CD4-positive, alpha-beta T cell (primary cell): ENCODE measurements at regions not wholly inside any gene's neighbourhood (a gene's known extent, or its start where the extent isn't known, plus 50 kb on each side); places are given as distances from the start of the nearest gene placed in this dataset.

ENCODE experiments used
- ATAC-seq: fragments of 200-7000 bp; cut with Tn5 transposase; one replicate; pipeline ENCODE4 v1.10.0; 2022; ENCODE audit warnings: mild to moderate bottlenecking; ENCODE audit not compliant: poor library complexity
- CTCF ChIA-PET: fragments of 350-600 bp; sonication (Branson Sonifier 250); formaldehyde crosslinking; loops from one replicate; lab custom pipeline; 2021; ENCODE audit warnings: antibody characterized with exemption, inconsistent platforms; lab: Charles Lee
- POLR2A ChIA-PET: fragments of 350-600 bp; sonication (Branson Sonifier 250); formaldehyde crosslinking; loops from one replicate; lab custom pipeline; 2021; ENCODE audit warnings: antibody characterized with exemption, inconsistent platforms; lab: Charles Lee
- DNase-seq, 14 experiments: peaks; one replicate each; pipeline ENCODE4 v3.0.0-alpha.2; 2013 to 2020; ENCODE audit warnings: mixed read lengths in 2 of 14
- H3K27ac ChIP-seq, 2 donors: one replicate each; pipeline versions ENCODE4 v1.5.1 to v1.7.0; 2013; ENCODE audit warnings: low read length in 2 of 2, low read depth in 1 of 2, mild to moderate bottlenecking in 1 of 2
- H3K27me3 ChIP-seq, 2 experiments: 1 replicate in 1 of 2; 2 replicates in 1 of 2; pipeline versions ENCODE4 v1.6.1 to v1.7.0; 2013; ENCODE audit warnings: low read length in 2 of 2, control low read depth in 1 of 2, mild to moderate bottlenecking in 1 of 2, moderate library complexity in 1 of 2; ENCODE audit not compliant: insufficient read depth in 2 of 2, control insufficient read depth in 1 of 2
- H3K36me3 ChIP-seq: one replicate; pipeline ENCODE4 v1.6.1; 2013; ENCODE audit warnings: low read length, control low read depth; ENCODE audit not compliant: insufficient read depth
- H3K4me1 ChIP-seq: one replicate; pipeline ENCODE4 v1.6.1; 2013; ENCODE audit warnings: low read length, control low read depth; ENCODE audit not compliant: insufficient read depth
- H3K4me3 ChIP-seq: one replicate; pipeline ENCODE4 v1.5.1; 2013; ENCODE audit warnings: mild to moderate bottlenecking, low read length, moderate library complexity
- H3K9me3 ChIP-seq, 2 experiments: 1 replicate in 1 of 2; 2 replicates in 1 of 2; pipeline versions ENCODE4 v1.6.1 to v1.7.0; 2013; ENCODE audit warnings: low read length in 2 of 2, mild to moderate bottlenecking in 2 of 2, control low read depth in 1 of 2, moderate library complexity in 1 of 2; ENCODE audit not compliant: control insufficient read depth in 1 of 2, insufficient read depth in 1 of 2
- H3K27ac Mint-ChIP-seq: one replicate; pipeline ENCODE4 v1.8.0; 2020; ENCODE audit warnings: mixed read lengths
- H3K27me3 Mint-ChIP-seq: one replicate; pipeline ENCODE4 v1.8.0; 2021; ENCODE audit warnings: mixed read lengths
- H3K36me3 Mint-ChIP-seq: one replicate; pipeline ENCODE4 v1.8.0; 2021; ENCODE audit warnings: low read depth, mixed read lengths
- H3K4me1 Mint-ChIP-seq: one replicate; pipeline ENCODE4 v1.8.0; 2021; ENCODE audit warnings: low read depth, mixed read lengths
- H3K4me3 Mint-ChIP-seq: one replicate; pipeline ENCODE4 v1.8.0; 2020; ENCODE audit warnings: mild to moderate bottlenecking, mixed read lengths
- H3K9me3 Mint-ChIP-seq: one replicate; pipeline ENCODE4 v1.8.0; 2020; ENCODE audit warnings: mixed read lengths
- CTCF ChIP-seq: fragments of 200-600 bp; IDR thresholded peaks from one replicate; pipeline ENCODE4 v1.8.0; 2022; ENCODE audit warnings: antibody characterized with exemption, mild to moderate bottlenecking
- intact Hi-C, 2 experiments: fragments of 100-400 bp; cut with DNase I in 1 of 2; cut with micrococcal nuclease in 1 of 2; formaldehyde crosslinking; loops; one replicate each; pipeline versions ENCODE4 v1.15.1 to v1.9.0; 2023 to 2025; cut with DNase I, micrococcal nuclease

- Histone ChIP-seq H3K27me3 (no peaks in the 10 kb centered on the region), H3K9me3 (peaks cover 4 to 8% of the 10 kb centered on the region in 2 experiments), H3K36me3 (no peaks in the 10 kb centered on the region), H3K4me3 (no peak overlapping the region), H3K4me1 (no peaks in the 10 kb centered on the region), H3K27ac (no peak overlapping the region)
- Mint-ChIP-seq H3K36me3 (no peaks in the 10 kb centered on the region), H3K27me3 (no peaks in the 10 kb centered on the region), H3K4me3 (no peak overlapping the region), H3K9me3 (peaks cover 8% of the 10 kb centered on the region), H3K27ac (no peak overlapping the region), H3K4me1 (no peaks in the 10 kb centered on the region)
- POLR2A ChIA-PET = no interaction called here
- DNase-seq (no peak), ATAC-seq (no peak)
- CTCF ChIA-PET = no interaction called here
- no peak for TF ChIP-seq CTCF
- intact Hi-C loops = no loop called here
Observed at GRCh38 chr16:6063526-6063925, 965.9 kb upstream of the EEF2KMT start.

- Mint-ChIP-seq H3K4me3 (no peak overlapping the region), H3K4me1 (no peaks in the 10 kb centered on the region), H3K27ac (no peak overlapping the region), H3K9me3 (peaks cover 6% of the 10 kb centered on the region), H3K27me3 (no peaks in the 10 kb centered on the region), H3K36me3 (no peaks in the 10 kb centered on the region)
- intact Hi-C loops = no loop called here
- Histone ChIP-seq H3K4me3 (no peak overlapping the region), H3K27ac (no peak overlapping the region), H3K4me1 (no peaks in the 10 kb centered on the region), H3K36me3 (no peaks in the 10 kb centered on the region), H3K9me3 (peaks cover 3 to 4% of the 10 kb centered on the region in 2 experiments), H3K27me3 (no peaks in the 10 kb centered on the region)
- POLR2A ChIA-PET = no interaction called here
- CTCF ChIA-PET = no interaction called here
- no peak for TF ChIP-seq CTCF
- DNase-seq = no peak
- no peak for ATAC-seq
Observed at GRCh38 chr16:6059671-6060070, 962.1 kb upstream of the EEF2KMT start.

- peaks cover 3 to 4% of the 10 kb centered on the region in 2 experiments for H3K9me3 ChIP-seq
- no peaks in the 10 kb centered on the region for H3K4me1 ChIP-seq
- Mint-ChIP-seq H3K27me3 (no peaks in the 10 kb centered on the region), H3K27ac (no peak overlapping the region), H3K4me1 (no peaks in the 10 kb centered on the region), H3K9me3 (peaks cover 14% of the 10 kb centered on the region), H3K36me3 (no peaks in the 10 kb centered on the region), H3K4me3 (no peak overlapping the region)
- CTCF ChIA-PET = no interaction called here
- H3K36me3 ChIP-seq = no peaks in the 10 kb centered on the region
- no peak overlapping the region for H3K27ac ChIP-seq
- ATAC-seq = no peak
- no peak overlapping the region for H3K4me3 ChIP-seq
- no peak for DNase-seq
- TF ChIP-seq CTCF = no peak
- no peaks in the 10 kb centered on the region for H3K27me3 ChIP-seq
- intact Hi-C loops = no loop called here
- POLR2A ChIA-PET = no interaction called here
Observed at GRCh38 chr16:6057821-6058220, 960.2 kb upstream of the EEF2KMT start.
